Prostate gland (tissue), 2 donors: ENCODE measurements at regions not wholly inside any gene's neighbourhood (a gene's known extent, or its start where the extent isn't known, plus 50 kb on each side); places are given as distances from the start of the nearest gene placed in this dataset.
"Not testable (repeated sequence)": the region's sequence is repeated elsewhere in the genome, so short reads cannot be mapped to it uniquely, and the experiment has no call there.

Experiments used
- DNase-seq: peaks from one replicate; pipeline ENCODE4 v3.0.0-alpha.2; 2019; ENCODE audit warnings: low spot score
- H3K27ac ChIP-seq, 2 donors: fragments of 200-600 bp; sonication (generic); 2 replicates each; pipeline ENCODE4 v1.5.1; 2017 to 2019
- H3K27me3 ChIP-seq: fragments of 200-600 bp; sonication (generic); replicated peaks from 2 replicates; pipeline ENCODE4 v1.5.1; 2019; ENCODE audit not compliant: insufficient read depth
- H3K36me3 ChIP-seq, 2 donors: fragments of 200-600 bp; sonication (generic); 1 replicate in 1 of 2; 2 replicates in 1 of 2; pipeline versions ENCODE4 v1.5.1 to v1.8.1; 2017 to 2019
- H3K4me1 ChIP-seq: fragments of 200-600 bp; sonication (generic); replicated peaks from 2 replicates; pipeline ENCODE4 v1.5.1; 2019
- H3K4me3 ChIP-seq, 2 donors: fragments of 200-600 bp; sonication (generic); 2 replicates each; pipeline ENCODE4 v1.5.1; 2017 to 2019
- H3K9me3 ChIP-seq: fragments of 200-600 bp; sonication (generic); 2 replicates; pipeline ENCODE4 v1.5.1; 2017
- POLR2A ChIP-seq: fragments of 450-650 bp; IDR thresholded peaks from one replicate; pipeline ENCODE4 v1.6.1; 2016; ENCODE audit warnings: antibody characterized with exemption, mild to moderate bottlenecking
- POLR2AphosphoS5 ChIP-seq: sonication (generic); formaldehyde crosslinking; IDR thresholded peaks from one replicate; pipeline ENCODE4 v1.6.1; 2017; ENCODE audit warnings: antibody characterized with exemption
- WGBS: methylation state at CpG from one replicate; pipeline ENCODE4 v1.1.5; 2018; 5-methylcytosine and 5-hydroxymethylcytosine counted together
- intact Hi-C: fragments of 100-400 bp; cut with DNase I; formaldehyde crosslinking; loops from one replicate; pipeline ENCODE4 v1.14.2; 2022
- TF ChIP-seq, protein P1 (sequence below), 4 experiments: fragments of 200-600 bp in 2 of 4; fragments of 450-650 bp in 2 of 4; sonication (generic) in 2 of 4; IDR thresholded peaks; 1 replicate in 3 of 4; 2 replicates in 1 of 4; pipeline ENCODE4 v1.5.1; 2016 to 2019; ENCODE audit warnings: antibody characterized with exemption in 4 of 4, mild to moderate bottlenecking in 2 of 4, moderate library complexity in 2 of 4

DNA sequence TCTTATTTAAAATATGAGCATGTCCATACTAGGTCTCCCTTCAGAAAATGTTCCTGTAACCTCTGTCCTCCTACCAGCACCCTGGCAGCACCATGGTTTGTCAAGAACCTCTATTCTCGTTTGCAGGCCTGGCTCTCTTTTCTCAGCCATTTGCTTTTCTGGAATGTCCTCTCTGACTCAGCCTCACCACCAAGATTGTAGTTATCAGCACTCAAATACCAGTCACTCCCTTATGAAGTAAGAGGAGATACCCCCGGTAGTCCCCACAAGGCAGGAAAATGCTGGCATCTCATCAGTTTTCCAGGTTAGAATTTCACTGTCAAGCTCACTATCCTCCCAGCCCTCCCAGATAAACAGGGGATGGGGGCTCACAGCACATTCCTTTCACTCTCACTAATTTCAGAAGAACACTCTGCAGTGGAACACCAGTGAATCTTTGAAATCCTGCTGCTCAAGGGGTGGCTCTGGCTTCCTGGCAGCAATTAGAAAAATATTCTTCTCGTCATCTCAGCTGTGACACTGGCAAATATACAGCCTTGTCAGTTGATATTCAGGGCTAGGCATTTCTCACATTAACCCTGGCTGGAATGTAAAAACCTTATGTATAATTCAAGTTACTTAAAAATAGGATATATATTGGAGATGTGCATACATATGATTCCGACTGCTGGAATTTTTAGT lies 129.2 kb downstream of the TBX18 start:
- no peak overlapping the region for H3K27ac ChIP-seq
- H3K36me3 ChIP-seq = no peaks in the 10 kb centered on the region
- H3K9me3 ChIP-seq = no peaks in the 10 kb centered on the region
- H3K27me3 ChIP-seq = no peaks in the 10 kb centered on the region
- TF ChIP-seq POLR2AphosphoS5 (no peak), POLR2A (no peak)
- TF ChIP-seq, protein P1, sequence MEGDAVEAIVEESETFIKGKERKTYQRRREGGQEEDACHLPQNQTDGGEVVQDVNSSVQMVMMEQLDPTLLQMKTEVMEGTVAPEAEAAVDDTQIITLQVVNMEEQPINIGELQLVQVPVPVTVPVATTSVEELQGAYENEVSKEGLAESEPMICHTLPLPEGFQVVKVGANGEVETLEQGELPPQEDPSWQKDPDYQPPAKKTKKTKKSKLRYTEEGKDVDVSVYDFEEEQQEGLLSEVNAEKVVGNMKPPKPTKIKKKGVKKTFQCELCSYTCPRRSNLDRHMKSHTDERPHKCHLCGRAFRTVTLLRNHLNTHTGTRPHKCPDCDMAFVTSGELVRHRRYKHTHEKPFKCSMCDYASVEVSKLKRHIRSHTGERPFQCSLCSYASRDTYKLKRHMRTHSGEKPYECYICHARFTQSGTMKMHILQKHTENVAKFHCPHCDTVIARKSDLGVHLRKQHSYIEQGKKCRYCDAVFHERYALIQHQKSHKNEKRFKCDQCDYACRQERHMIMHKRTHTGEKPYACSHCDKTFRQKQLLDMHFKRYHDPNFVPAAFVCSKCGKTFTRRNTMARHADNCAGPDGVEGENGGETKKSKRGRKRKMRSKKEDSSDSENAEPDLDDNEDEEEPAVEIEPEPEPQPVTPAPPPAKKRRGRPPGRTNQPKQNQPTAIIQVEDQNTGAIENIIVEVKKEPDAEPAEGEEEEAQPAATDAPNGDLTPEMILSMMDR (IDR thresholded peaks at IDR 0.05) = no peak
- intact Hi-C loops = no loop called here
- H3K4me1 ChIP-seq = no peaks in the 10 kb centered on the region
- 63% methylated on average over 4 of the region's 4 CpGs for WGBS
- no peak for DNase-seq
- H3K4me3 ChIP-seq = no peak overlapping the region

DNA sequence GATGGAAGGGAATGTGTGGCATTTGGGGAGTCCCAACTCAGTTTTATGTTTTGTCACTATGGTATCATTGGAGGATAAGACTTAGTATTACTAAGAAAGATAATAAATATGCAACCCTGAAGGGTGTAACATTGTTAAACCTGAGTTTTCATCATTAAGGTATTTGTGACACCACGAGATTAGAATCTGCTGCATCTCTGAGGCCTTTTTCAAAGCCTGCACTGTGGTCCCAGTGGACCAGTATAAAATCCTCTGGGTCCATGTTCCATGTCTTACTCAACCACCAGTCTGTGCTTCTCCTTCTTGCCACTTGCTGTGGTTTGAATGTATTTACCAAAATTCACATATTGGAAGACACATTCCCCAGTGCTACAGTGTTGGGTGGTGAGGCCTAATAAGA lies 130.6 kb downstream of the TBX18 start:
- intact Hi-C loops = no loop called here
- Histone ChIP-seq H3K4me1 (no peaks in the 10 kb centered on the region), H3K4me3 (no peak overlapping the region), H3K9me3 (no peaks in the 10 kb centered on the region), H3K27me3 (no peaks in the 10 kb centered on the region), H3K36me3 (no peaks in the 10 kb centered on the region), H3K27ac (no peak overlapping the region)
- TF ChIP-seq, protein P1 (IDR thresholded peaks at IDR 0.05) = no peak
- TF ChIP-seq POLR2AphosphoS5 = no peak
- TF ChIP-seq POLR2A = no peak
- WGBS = 53% methylated on average over 1 of the region's 1 CpG
- no peak for DNase-seq

DNA sequence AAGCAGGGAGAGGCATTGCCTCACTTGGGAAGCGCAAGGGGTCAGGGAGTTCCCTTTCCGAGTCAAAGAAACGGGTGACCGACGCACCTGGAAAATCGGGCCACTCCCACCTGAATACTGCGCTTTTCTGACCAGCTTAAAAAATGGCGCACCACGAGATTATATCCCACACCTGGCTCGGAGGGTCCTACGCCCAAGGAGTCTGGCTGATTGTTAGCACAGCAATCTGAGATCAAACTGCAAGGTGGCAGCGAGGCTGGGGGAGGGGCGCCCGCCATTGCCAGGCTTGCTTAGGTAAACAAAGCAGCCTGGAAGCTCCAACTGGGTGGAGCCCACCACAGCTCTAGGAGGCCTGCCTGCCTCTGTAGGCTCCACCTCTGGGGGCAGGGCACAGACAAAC lies 137.9 kb downstream of the TBX18 start:
- H3K4me1 ChIP-seq, DNase-seq, H3K4me3 ChIP-seq, intact Hi-C loops, H3K27me3 ChIP-seq, H3K36me3 ChIP-seq, H3K9me3 ChIP-seq, H3K27ac ChIP-seq: not testable (repeated sequence)
- WGBS = 93% methylated on average over 14 of the region's 14 CpGs

DNA sequence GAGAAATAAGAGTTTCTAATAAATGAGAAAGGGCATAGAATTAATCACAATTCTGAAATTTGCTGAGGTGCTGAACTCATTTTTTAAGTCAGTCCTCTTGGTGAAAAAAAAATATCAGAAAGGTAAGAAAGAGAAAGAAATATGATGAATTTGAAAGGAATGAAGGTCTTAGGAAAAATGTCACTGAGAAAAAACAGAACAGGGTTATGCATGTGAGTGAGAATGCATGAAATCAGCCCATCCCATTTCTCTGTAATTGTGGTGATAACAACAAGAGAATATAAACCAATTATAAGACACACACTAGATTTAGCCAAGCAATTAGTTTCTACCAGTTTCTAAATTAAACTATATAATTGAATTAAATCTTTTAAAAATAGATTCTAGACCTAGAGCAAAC lies 138.9 kb downstream of the TBX18 start:
- no peak overlapping the region for H3K4me3 ChIP-seq
- H3K27me3 ChIP-seq = no peaks in the 10 kb centered on the region
- no peak for DNase-seq
- no peak for TF ChIP-seq POLR2AphosphoS5
- TF ChIP-seq, protein P1 (IDR thresholded peaks at IDR 0.05) = no peak
- no peak for TF ChIP-seq POLR2A
- no peaks in the 10 kb centered on the region for H3K9me3 ChIP-seq
- intact Hi-C loops = no loop called here
- H3K27ac ChIP-seq = no peak overlapping the region
- H3K36me3 ChIP-seq = no peaks in the 10 kb centered on the region
- no peaks in the 10 kb centered on the region for H3K4me1 ChIP-seq

DNA sequence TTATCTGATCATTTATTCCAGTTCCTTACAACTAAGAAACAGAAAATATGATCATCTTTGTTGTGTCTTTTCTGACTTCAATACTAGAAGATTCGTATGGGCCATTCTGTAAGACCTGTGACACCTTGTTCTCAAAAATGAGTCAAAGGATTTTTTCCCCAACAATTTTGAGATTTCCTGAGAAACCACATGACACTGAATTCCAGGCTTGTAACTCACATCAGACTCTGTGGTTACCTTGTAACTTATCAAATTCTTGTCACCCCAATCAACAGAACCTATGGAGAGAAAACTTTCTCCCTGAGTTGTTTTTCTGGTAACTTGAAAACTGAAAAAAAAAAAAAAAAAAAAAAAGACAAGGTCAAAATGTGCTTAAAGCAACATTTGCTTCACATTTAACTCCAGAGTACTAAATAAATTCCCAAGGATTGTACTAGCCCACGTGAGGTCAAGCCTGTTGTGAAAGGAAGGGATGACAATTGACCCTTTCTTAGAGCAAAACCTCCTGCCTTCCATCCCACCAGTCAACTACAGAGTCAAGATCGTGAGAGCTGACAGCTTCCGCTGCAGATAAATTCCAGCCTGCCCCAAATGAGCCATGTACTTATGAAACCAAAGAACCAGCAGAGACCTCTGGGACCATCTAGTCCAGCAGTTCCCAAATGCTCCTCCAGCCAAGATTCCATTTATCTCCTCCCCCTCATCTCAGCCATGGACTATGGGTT lies 140.3 kb downstream of the TBX18 start:
- no peaks in the 10 kb centered on the region for H3K9me3 ChIP-seq
- WGBS = 51% methylated on average over 4 of the region's 4 CpGs
- no peak overlapping the region for H3K27ac ChIP-seq
- intact Hi-C loops = no loop called here
- H3K36me3 ChIP-seq = no peaks in the 10 kb centered on the region
- no peaks in the 10 kb centered on the region for H3K27me3 ChIP-seq
- no peaks in the 10 kb centered on the region for H3K4me1 ChIP-seq
- no peak for DNase-seq
- TF ChIP-seq POLR2AphosphoS5 = no peak
- TF ChIP-seq, protein P1 (IDR thresholded peaks at IDR 0.05) = no peak
- no peak overlapping the region for H3K4me3 ChIP-seq
